ENCODE measurements at regions not wholly inside any gene's neighbourhood (a gene's known extent, or its start where the extent isn't known, plus 50 kb on each side); places are given as distances from the start of the nearest gene placed in this dataset.

GRCh38 chr14:99075771-99076375 lies 196.1 kb downstream of the BCL11B start:
- no peaks in the 10 kb centered on the region for H3K9me3 ChIP-seq
- H3K4me3 ChIP-seq, result no peak overlapping the region
- no peaks in the 10 kb centered on the region for H3K36me3 ChIP-seq
- no peak overlapping the region for H3K27ac ChIP-seq
- 63% methylated on average over 5 of the region's 5 CpGs for WGBS
- no peaks in the 10 kb centered on the region for H3K4me1 ChIP-seq (replicated peaks)
- TF ChIP-seq POLR2A (IDR thresholded peaks at IDR 0.05) (no peak), CTCF (IDR thresholded peaks at IDR 0.05) (no peak), POLR2AphosphoS5 (IDR thresholded peaks at IDR 0.05) (no peak)
- intact Hi-C loops (cut with DNase I), result no loop called here
- no peak for DNase-seq (ENCODE audit: low spot score)
- peaks cover 4% of the 10 kb centered on the region for H3K27me3 ChIP-seq (replicated peaks; ENCODE audit: insufficient read depth)

GRCh38 chr14:99077076-99077843 lies 194.7 kb downstream of the BCL11B start:
- no peak overlapping the region for H3K27ac ChIP-seq
- H3K4me1 ChIP-seq (replicated peaks), result no peaks in the 10 kb centered on the region
- intact Hi-C loops (cut with DNase I), result no loop called here
- WGBS, result 80% methylated on average over 8 of the region's 8 CpGs
- H3K27me3 ChIP-seq (replicated peaks; ENCODE audit: insufficient read depth), result peaks cover 4% of the 10 kb centered on the region
- TF ChIP-seq POLR2AphosphoS5 (IDR thresholded peaks at IDR 0.05), result no peak
- TF ChIP-seq CTCF (IDR thresholded peaks at IDR 0.05), result no peak
- TF ChIP-seq POLR2A (IDR thresholded peaks at IDR 0.05), result no peak
- DNase-seq (ENCODE audit: low spot score), result no peak
- no peak overlapping the region for H3K4me3 ChIP-seq
- H3K36me3 ChIP-seq, result no peaks in the 10 kb centered on the region
- H3K9me3 ChIP-seq, result no peaks in the 10 kb centered on the region

- Histone ChIP-seq H3K36me3 (no peaks in the 10 kb centered on the region), H3K27me3 (replicated peaks; ENCODE audit: insufficient read depth) (peaks cover 4% of the 10 kb centered on the region), H3K27ac (no peak overlapping the region), H3K9me3 (no peaks in the 10 kb centered on the region), H3K4me3 (no peak overlapping the region), H3K4me1 (replicated peaks) (no peaks in the 10 kb centered on the region)
- no peak for DNase-seq (ENCODE audit: low spot score)
- intact Hi-C loops (cut with DNase I), result no loop called here
- no peak for TF ChIP-seq CTCF (IDR thresholded peaks at IDR 0.05)
- no peak for TF ChIP-seq POLR2A (IDR thresholded peaks at IDR 0.05)
- TF ChIP-seq POLR2AphosphoS5 (IDR thresholded peaks at IDR 0.05), result no peak
- WGBS, result 79% methylated on average over 6 of the region's 6 CpGs
Observed at GRCh38 chr14:99077844-99078236, 194.2 kb downstream of the BCL11B start.

- H3K4me1 ChIP-seq (replicated peaks), result no peaks in the 10 kb centered on the region
- DNase-seq (ENCODE audit: low spot score), result no peak
- no peak overlapping the region for H3K4me3 ChIP-seq
- intact Hi-C loops (cut with DNase I), result no loop called here
- H3K9me3 ChIP-seq, result no peaks in the 10 kb centered on the region
- TF ChIP-seq POLR2AphosphoS5 (IDR thresholded peaks at IDR 0.05), result no peak
- TF ChIP-seq POLR2A (IDR thresholded peaks at IDR 0.05), result no peak
- no peak for TF ChIP-seq CTCF (IDR thresholded peaks at IDR 0.05)
- no peaks in the 10 kb centered on the region for H3K36me3 ChIP-seq
- H3K27ac ChIP-seq, result no peak overlapping the region
- H3K27me3 ChIP-seq (replicated peaks; ENCODE audit: insufficient read depth), result peaks cover 4% of the 10 kb centered on the region
- 79% methylated on average over 7 of the region's 7 CpGs for WGBS
Observed at GRCh38 chr14:99078426-99078825, 193.6 kb downstream of the BCL11B start.

Measured in prostate gland (tissue), 2 donors.